ENCODE measurements at regions not wholly inside any gene's neighbourhood (a gene's known extent, or its start where the extent isn't known, plus 50 kb on each side); places are given as distances from the start of the nearest gene placed in this dataset.

DNA sequence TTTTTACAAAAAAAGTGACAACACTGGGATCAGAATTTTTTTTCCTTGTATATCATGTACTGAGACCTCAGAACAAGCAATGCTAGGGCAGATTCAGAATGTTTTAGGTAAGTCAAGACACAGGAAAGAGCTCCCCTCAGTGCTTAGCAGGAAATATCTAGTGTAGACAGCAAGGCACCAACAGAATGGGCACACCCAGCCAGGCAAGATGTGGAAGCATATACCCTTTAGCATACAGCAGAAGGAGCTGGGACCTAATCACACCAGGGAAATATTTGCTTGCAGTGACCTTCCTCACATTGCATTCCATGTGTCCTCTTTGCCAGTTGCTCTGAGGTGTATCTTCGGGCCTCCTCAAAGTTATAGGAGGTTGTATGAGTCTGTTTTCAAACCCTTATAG is 497.6 kb upstream of the LRRN3 start:
- TF ChIP-seq, protein P1, sequence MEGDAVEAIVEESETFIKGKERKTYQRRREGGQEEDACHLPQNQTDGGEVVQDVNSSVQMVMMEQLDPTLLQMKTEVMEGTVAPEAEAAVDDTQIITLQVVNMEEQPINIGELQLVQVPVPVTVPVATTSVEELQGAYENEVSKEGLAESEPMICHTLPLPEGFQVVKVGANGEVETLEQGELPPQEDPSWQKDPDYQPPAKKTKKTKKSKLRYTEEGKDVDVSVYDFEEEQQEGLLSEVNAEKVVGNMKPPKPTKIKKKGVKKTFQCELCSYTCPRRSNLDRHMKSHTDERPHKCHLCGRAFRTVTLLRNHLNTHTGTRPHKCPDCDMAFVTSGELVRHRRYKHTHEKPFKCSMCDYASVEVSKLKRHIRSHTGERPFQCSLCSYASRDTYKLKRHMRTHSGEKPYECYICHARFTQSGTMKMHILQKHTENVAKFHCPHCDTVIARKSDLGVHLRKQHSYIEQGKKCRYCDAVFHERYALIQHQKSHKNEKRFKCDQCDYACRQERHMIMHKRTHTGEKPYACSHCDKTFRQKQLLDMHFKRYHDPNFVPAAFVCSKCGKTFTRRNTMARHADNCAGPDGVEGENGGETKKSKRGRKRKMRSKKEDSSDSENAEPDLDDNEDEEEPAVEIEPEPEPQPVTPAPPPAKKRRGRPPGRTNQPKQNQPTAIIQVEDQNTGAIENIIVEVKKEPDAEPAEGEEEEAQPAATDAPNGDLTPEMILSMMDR (IDR thresholded peaks at IDR 0.05): no peak
- no peak for TF ChIP-seq POLR2A (IDR thresholded peaks at IDR 0.05)

All from uterus (tissue), 2 donors.